VCaP (cell line): ENCODE measurements at regions not wholly inside any gene's neighbourhood (a gene's known extent, or its start where the extent isn't known, plus 50 kb on each side); places are given as distances from the start of the nearest gene placed in this dataset.

Experiments used
- H3K27ac ChIP-seq: fragments of 450-650 bp; 2 replicates; pipeline ENCODE4 v1.5.1; 2017
- CTCF ChIP-seq: fragments of 450-650 bp; conservative IDR thresholded peaks from 2 replicates; pipeline ENCODE4 v1.5.1; 2017; ENCODE audit warnings: mild to moderate bottlenecking, moderate library complexity

- TF ChIP-seq CTCF: no peak
- H3K27ac ChIP-seq: no peak overlapping the region
These were observed 229.6 kb upstream of the TPK1 start for GRCh38 chr7:145065473-145065872.

- no peak overlapping the region for H3K27ac ChIP-seq
- no peak for TF ChIP-seq CTCF
These were observed 228.3 kb upstream of the TPK1 start for GRCh38 chr7:145064114-145064513.

- no peak for TF ChIP-seq CTCF
- H3K27ac ChIP-seq: no peak overlapping the region
These were observed 217.9 kb upstream of the TPK1 start for GRCh38 chr7:145053781-145054180.

- TF ChIP-seq CTCF: no peak
- H3K27ac ChIP-seq: no peak overlapping the region
These were observed 214.6 kb upstream of the TPK1 start for GRCh38 chr7:145050415-145050814.

- peak; percentile 97 for TF ChIP-seq CTCF
- no peak overlapping the region for H3K27ac ChIP-seq
These were observed 201.0 kb upstream of the TPK1 start for GRCh38 chr7:145036604-145037405.

GRCh38 chr7:145031162-145031561, 195.3 kb upstream of the TPK1 start:
- no peak for TF ChIP-seq CTCF
- H3K27ac ChIP-seq: no peak overlapping the region

GRCh38 chr7:145030754-145031153, 194.9 kb upstream of the TPK1 start:
- H3K27ac ChIP-seq: no peak overlapping the region
- TF ChIP-seq CTCF: no peak
